Panc1 (cell line): ENCODE measurements at regions not wholly inside any gene's neighbourhood (a gene's known extent, or its start where the extent isn't known, plus 50 kb on each side); places are given as distances from the start of the nearest gene placed in this dataset.

Experiments used
- ATAC-seq: fragments of 200-7000 bp; cut with Tn5 transposase; 2 replicates; pipeline ENCODE4 v1.9.1; 2020; ENCODE audit warnings: mild to moderate bottlenecking, moderate library complexity
- BruUV-seq: library from RNA; stranded (reverse); fragments of 400-500 nt; replicated peaks from 2 replicates; lab custom pipeline; 2021; lab: Mats Ljungman, UMichigan
- CTCF ChIA-PET: fragments of 300-600 bp; sonication (Branson Sonifier 250); formaldehyde crosslinking; loops from one replicate; lab custom pipeline; 2022; ENCODE audit warnings: antibody characterized with exemption; lab: Charles Lee
- POLR2A ChIA-PET: fragments of 300-600 bp; sonication (Branson Sonifier 250); formaldehyde crosslinking; loops from one replicate; lab custom pipeline; 2022; ENCODE audit warnings: antibody characterized with exemption; lab: Charles Lee
- DNase-seq: peaks from one replicate; pipeline ENCODE4 v3.0.0-alpha.2; 2010; ENCODE audit warnings: low read depth, low spot score
- H3K27ac ChIP-seq: 2 replicates; pipeline ENCODE4 v1.5.1; 2011; ENCODE audit warnings: mild to moderate bottlenecking, low read length, inconsistent platforms
- H3K27me3 ChIP-seq: fragments of 200-500 bp; sonication (Bioruptor generic); 2 replicates; pipeline ENCODE4 v1.6.0; 2014; ENCODE audit warnings: low read length, inconsistent platforms; ENCODE audit not compliant: control insufficient read depth, insufficient read depth
- H3K36me3 ChIP-seq: fragments of 200-500 bp; sonication (Bioruptor generic); 2 replicates; pipeline ENCODE4 v1.5.1; 2014; ENCODE audit warnings: inconsistent platforms, mild to moderate bottlenecking, low read length, moderate library complexity; ENCODE audit not compliant: control insufficient read depth, insufficient read depth
- H3K4me1 ChIP-seq: 2 replicates; pipeline ENCODE4 v1.5.1; 2011; ENCODE audit warnings: inconsistent platforms, mild to moderate bottlenecking, low read length, moderate library complexity; ENCODE audit not compliant: control insufficient read depth, insufficient read depth
- H3K4me3 ChIP-seq, 2 experiments: 2 replicates each; pipeline ENCODE4 v1.5.1; 2011 to 2012; ENCODE audit warnings: low read depth in 2 of 2, low read length in 2 of 2, mild to moderate bottlenecking in 2 of 2, inconsistent platforms in 1 of 2, moderate library complexity in 1 of 2
- H3K9me3 ChIP-seq: fragments of 200-500 bp; sonication (Bioruptor generic); 2 replicates; pipeline ENCODE4 v1.5.1; 2014; ENCODE audit warnings: low read depth, mild to moderate bottlenecking, inconsistent platforms, low read length, moderate library complexity; ENCODE audit not compliant: control insufficient read depth, insufficient read depth
- POLR2AphosphoS5 ChIP-seq: IDR thresholded peaks from 2 replicates; pipeline ENCODE4 v1.6.1; 2012; ENCODE audit warnings: mild to moderate bottlenecking, low read depth, low read length, moderate library complexity
- REST ChIP-seq, 2 experiments: IDR thresholded peaks; 2 replicates each; pipeline ENCODE4 v1.6.1; 2011 to 2012; ENCODE audit warnings: low read depth in 2 of 2, control low read depth in 1 of 2, low read length in 1 of 2, mild to moderate bottlenecking in 1 of 2, moderate library complexity in 1 of 2; ENCODE audit not compliant: insufficient read depth in 1 of 2
- SIN3A ChIP-seq: IDR thresholded peaks from 2 replicates; pipeline ENCODE4 v1.6.1; 2012; ENCODE audit warnings: low read depth, mild to moderate bottlenecking, low read length, moderate library complexity, borderline replicate concordance; ENCODE audit not compliant: insufficient read depth
- TCF7L2 ChIP-seq: IDR thresholded peaks from 2 replicates; pipeline ENCODE4 v1.6.1; 2011; ENCODE audit warnings: mild to moderate bottlenecking, low read depth, low read length, inconsistent platforms
- in situ Hi-C: cut with HindIII; loops from 2 replicates; pipeline ENCODE4 v1.10.0; 2016; ENCODE audit warnings: low sequenced_read_pairs, low pct_unique_long_range_greater_than_20kb
- intact Hi-C: fragments of 100-400 bp; cut with micrococcal nuclease; formaldehyde crosslinking; loops from one replicate; pipeline ENCODE4 v1.10.0; 2022; ENCODE audit not compliant: unreplicated experiment
- TF ChIP-seq, protein P1 (sequence below): fragments of 450-650 bp; IDR thresholded peaks from 2 replicates; pipeline ENCODE4 v1.5.1; 2017; ENCODE audit warnings: mild to moderate bottlenecking

DNA sequence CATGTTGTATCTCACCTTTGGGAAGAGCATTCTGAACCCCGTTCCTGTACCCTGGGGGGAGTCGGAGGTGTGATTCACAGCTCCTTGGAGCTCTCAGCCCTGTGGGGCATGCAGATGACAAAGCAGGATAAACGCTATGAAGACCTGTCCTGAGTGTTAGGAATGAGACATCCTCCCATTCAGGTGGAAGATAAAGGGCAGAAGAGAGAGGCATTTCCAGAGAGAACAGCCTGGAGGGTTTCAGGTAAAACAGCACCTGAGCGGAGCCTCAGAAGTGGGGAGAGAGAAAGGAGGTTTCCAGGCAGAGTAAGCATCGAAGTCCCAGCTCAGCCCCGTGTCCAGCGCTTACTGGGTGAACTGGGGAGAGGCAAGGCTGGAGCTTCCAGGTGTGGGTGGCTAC is 288.9 kb downstream of the KLF6 start:
- in situ Hi-C loops = no loop called here
- ChIA-PET POLR2A (no interaction called here), CTCF (no interaction called here)
- TF ChIP-seq, protein P1, sequence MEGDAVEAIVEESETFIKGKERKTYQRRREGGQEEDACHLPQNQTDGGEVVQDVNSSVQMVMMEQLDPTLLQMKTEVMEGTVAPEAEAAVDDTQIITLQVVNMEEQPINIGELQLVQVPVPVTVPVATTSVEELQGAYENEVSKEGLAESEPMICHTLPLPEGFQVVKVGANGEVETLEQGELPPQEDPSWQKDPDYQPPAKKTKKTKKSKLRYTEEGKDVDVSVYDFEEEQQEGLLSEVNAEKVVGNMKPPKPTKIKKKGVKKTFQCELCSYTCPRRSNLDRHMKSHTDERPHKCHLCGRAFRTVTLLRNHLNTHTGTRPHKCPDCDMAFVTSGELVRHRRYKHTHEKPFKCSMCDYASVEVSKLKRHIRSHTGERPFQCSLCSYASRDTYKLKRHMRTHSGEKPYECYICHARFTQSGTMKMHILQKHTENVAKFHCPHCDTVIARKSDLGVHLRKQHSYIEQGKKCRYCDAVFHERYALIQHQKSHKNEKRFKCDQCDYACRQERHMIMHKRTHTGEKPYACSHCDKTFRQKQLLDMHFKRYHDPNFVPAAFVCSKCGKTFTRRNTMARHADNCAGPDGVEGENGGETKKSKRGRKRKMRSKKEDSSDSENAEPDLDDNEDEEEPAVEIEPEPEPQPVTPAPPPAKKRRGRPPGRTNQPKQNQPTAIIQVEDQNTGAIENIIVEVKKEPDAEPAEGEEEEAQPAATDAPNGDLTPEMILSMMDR = no peak
- TF ChIP-seq POLR2AphosphoS5 = no peak
- no peak overlapping the region for H3K27ac ChIP-seq
- no peaks in the 10 kb centered on the region for H3K27me3 ChIP-seq
- no TSS peak for BruUV-seq
- intact Hi-C loops = no loop called here
- no peak for DNase-seq
- no peaks in the 10 kb centered on the region for H3K9me3 ChIP-seq
- no peak overlapping the region for H3K4me3 ChIP-seq
- H3K4me1 ChIP-seq = peaks cover 9% of the 10 kb centered on the region; the same call in 1 of the 2 replicates
- H3K36me3 ChIP-seq = no peaks in the 10 kb centered on the region
- no peak for ATAC-seq

- ChIA-PET CTCF (no interaction called here), POLR2A (no interaction called here)
- Histone ChIP-seq H3K27ac (no peak overlapping the region), H3K9me3 (no peaks in the 10 kb centered on the region), H3K4me3 (no peak overlapping the region), H3K27me3 (no peaks in the 10 kb centered on the region), H3K4me1 (peaks cover 3% of the 10 kb centered on the region; the same call in 1 of the 2 replicates), H3K36me3 (no peaks in the 10 kb centered on the region)
- BruUV-seq = no TSS peak
- no peak for ATAC-seq
- TF ChIP-seq TCF7L2 (no peak), SIN3A (no peak), REST (IDR thresholded peaks at IDR 0.05; ENCODE audit: insufficient read depth in 1 of 2, low read depth in 2 of 2, low read length in 1 of 2) (no peak), POLR2AphosphoS5 (no peak)
- TF ChIP-seq, protein P1 = no peak
- no peak for DNase-seq
- intact Hi-C loops (no loop called here), in situ Hi-C loops (no loop called here)
These were observed 289.7 kb downstream of the KLF6 start for GRCh38 chr10:3495281-3495680.
